Fibroblast of pulmonary artery (primary cell): ENCODE measurements at regions not wholly inside any gene's neighbourhood (a gene's known extent, or its start where the extent isn't known, plus 50 kb on each side); places are given as distances from the start of the nearest gene placed in this dataset.
A peak's percentile ranks its signal among the peaks of the same experiment; 100 is the strongest.

ENCODE experiments used
- DNase-seq: peaks from one replicate; pipeline ENCODE4 v3.0.0-alpha.2; 2010; ENCODE audit warnings: low read depth
- H3K4me3 ChIP-seq: replicated peaks from 2 replicates; pipeline ENCODE4 v1.5.1; 2011; ENCODE audit warnings: low read depth, mild to moderate bottlenecking, control low read depth, low read length, moderate library complexity
- CTCF ChIP-seq: IDR thresholded peaks from 2 replicates; pipeline ENCODE4 v1.5.1; 2011; ENCODE audit warnings: mild to moderate bottlenecking, control low read depth, low read length, inconsistent platforms; ENCODE audit errors: missing control alignments

- H3K4me3 ChIP-seq, result no peak overlapping the region
- DNase-seq, result no peak
- no peak for TF ChIP-seq CTCF
Observed at GRCh38 chr3:45325676-45326075, 62.7 kb upstream of the LARS2 start.

- H3K4me3 ChIP-seq, result no peak overlapping the region
- TF ChIP-seq CTCF, result no peak
- DNase-seq, result no peak
Observed at GRCh38 chr3:45329761-45330305, 58.5 kb upstream of the LARS2 start.

DNA sequence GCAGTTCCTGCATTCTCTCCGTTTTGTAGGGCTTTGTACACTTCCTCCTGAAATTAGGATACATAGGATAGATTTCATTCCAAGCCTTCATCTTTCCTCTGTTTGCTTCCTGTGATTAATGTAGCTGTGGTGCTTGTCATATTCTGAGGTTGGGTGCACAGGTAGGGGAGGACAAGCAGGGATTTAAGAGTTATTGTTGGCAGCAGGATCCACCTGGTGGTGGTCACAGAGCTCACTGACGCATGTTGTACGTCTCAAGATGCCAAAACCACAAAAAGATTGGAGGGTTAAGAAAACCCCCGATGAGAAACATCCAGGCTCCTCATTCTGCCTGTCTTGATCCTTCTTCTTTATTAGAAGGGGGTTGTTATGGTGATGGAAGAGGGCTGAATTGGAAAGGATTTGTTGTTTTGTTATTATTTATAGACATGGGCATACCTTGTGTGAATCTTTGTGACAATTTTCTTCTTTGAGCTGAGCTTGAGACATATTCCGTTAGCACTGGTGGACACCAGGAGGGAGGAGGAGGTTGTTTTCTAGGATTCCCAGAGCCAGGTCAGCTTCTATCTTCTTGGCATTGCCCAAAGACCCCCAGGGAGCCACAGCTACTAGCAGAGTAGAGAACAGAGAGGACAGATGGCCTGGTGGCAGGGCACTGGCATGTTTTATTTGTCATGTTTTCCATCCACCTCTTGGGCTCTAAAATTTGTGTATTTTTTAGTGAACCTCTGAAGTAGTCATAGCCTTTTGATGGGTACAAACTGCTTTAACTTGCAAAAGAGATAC lies 57.7 kb upstream of the LARS2 start:
- no peak for DNase-seq
- TF ChIP-seq CTCF, result no peak
- H3K4me3 ChIP-seq, result no peak overlapping the region

GRCh38 chr3:45332493-45332892 lies 55.9 kb upstream of the LARS2 start:
- no peak for TF ChIP-seq CTCF
- no peak for DNase-seq
- no peak overlapping the region for H3K4me3 ChIP-seq

- no peak overlapping the region for H3K4me3 ChIP-seq
- no peak for TF ChIP-seq CTCF
- DNase-seq, result no peak
Observed at GRCh38 chr3:45332901-45333407, 55.4 kb upstream of the LARS2 start.

DNA sequence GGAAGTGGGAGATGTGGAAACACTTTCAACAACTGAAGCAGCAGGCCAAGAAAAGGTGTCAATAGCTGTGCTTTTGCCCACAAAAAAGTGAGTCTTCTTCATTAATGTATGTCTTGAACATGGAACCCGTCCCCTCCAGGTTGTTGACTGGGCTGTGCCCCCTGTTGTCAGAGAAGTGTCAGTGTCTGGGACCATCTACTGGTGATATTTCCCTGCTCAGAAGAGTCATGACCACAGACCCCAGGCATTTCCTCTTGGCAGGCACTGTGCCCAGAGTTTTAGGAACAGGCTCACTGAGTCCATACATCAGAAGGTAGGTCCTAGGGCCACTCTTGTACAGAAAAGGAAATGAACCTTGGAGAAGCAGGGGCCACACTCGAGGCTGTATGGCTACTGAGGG lies 54.8 kb upstream of the LARS2 start:
- no peak for TF ChIP-seq CTCF
- H3K4me3 ChIP-seq, result no peak overlapping the region
- peak; percentile 22 for DNase-seq
